ENCODE measurements at regions not wholly inside any gene's neighbourhood (a gene's known extent, or its start where the extent isn't known, plus 50 kb on each side); places are given as distances from the start of the nearest gene placed in this dataset.

DNA sequence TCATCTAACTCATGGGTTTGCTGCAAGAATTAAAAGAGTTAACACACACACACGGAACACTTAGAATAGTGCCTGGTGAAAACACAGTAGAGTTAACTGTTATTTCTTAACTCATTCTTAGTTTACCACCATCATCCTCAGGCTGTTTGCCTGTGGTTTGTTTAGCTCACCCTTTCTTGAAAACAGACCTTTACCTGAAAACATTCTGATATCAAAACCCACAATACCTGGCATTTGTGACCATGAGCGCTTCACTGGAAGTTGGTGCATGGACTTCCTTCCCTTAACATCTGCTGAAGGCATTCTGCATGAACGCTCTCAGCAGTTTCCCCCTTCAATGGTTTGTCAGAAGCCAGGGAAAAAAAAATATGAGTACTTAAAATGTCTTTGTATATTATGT, 256.0 kb downstream of the ETS1 start:
- no CpG with 5 or more reads among the region's 3 CpGs for WGBS, 2 experiments (ENCODE audit: extremely low coverage in 2 of 2, insufficient read length in 1 of 2)
- ATAC-seq (ENCODE audit: low read depth) (no peak), DNase-seq (no peak)
- intact Hi-C loops (cut with micrococcal nuclease): no loop called here
- Histone ChIP-seq H3K4me1 (ENCODE audit: control insufficient read depth, insufficient read depth, low read length) (peaks cover 6% of the 10 kb centered on the region), H3K18ac (ENCODE audit: low read depth, low read length) (no peak overlapping the region), H3K9me1 (ENCODE audit: insufficient read depth, low read length) (peaks cover 8% of the 10 kb centered on the region; the same call in 1 of the 2 replicates), H3K23ac (ENCODE audit: low read depth, low read length) (no peak overlapping the region), H4K8ac (ENCODE audit: low read depth in 2 of 2, low read length in 2 of 2) (no peak overlapping the region), H3K27me3 (ENCODE audit: control insufficient read depth, insufficient read depth, low read length) (no peaks in the 10 kb centered on the region), H2AK9ac (replicated peaks; ENCODE audit: low read depth, low read length, poor library complexity) (no peak overlapping the region), H3K4me2 (ENCODE audit: low read depth, low read length) (no peak overlapping the region), H3K9me3 (ENCODE audit: control insufficient read depth, insufficient read depth, low read length) (no peaks in the 10 kb centered on the region), H4K20me1 (ENCODE audit: insufficient read depth, low read length) (no peaks in the 10 kb centered on the region), H3K79me1 (ENCODE audit: low read depth in 1 of 2, low read length in 2 of 2) (no peaks in the 10 kb centered on the region), H3K36me3 (ENCODE audit: control insufficient read depth, insufficient read depth, low read length) (no peaks in the 10 kb centered on the region), H3K4me3 (ENCODE audit: insufficient read depth, low read depth, low read length) (no peak overlapping the region), H2BK5ac (ENCODE audit: low read depth, low read length, poor library complexity, severe bottlenecking) (no peak overlapping the region), H3K4ac (ENCODE audit: low read depth, low read length) (no peak overlapping the region), H4K5ac (ENCODE audit: low read depth, low read length) (no peak overlapping the region), H2BK15ac (ENCODE audit: low read depth, low read length) (no peak overlapping the region), H2BK120ac (ENCODE audit: low read depth, low read length) (no peak overlapping the region), H2AK5ac (ENCODE audit: low read depth, low read length) (no peak overlapping the region), H3K56ac (ENCODE audit: extremely low read depth, insufficient read depth, low read length) (no peak overlapping the region), H2BK20ac (ENCODE audit: low read depth, low read length) (no peak overlapping the region), H3K27ac (ENCODE audit: insufficient read depth, low read length) (no peak overlapping the region), H4K91ac (ENCODE audit: insufficient read depth, low read depth, low read length) (no peak overlapping the region), H2AFZ (replicated peaks; ENCODE audit: low read length, poor library complexity) (no peak overlapping the region), H3K9ac (ENCODE audit: low read depth, low read length) (no peak overlapping the region), H3K14ac (replicated peaks; ENCODE audit: low read depth, low read length) (no peak overlapping the region)
- ChIA-PET POLR2A (ENCODE audit: unreplicated experiment) (no interaction called here), CTCF (no interaction called here)
- in situ Hi-C loops (cut with MboI; ENCODE audit: low sequenced_read_pairs): no loop called here
- dilution Hi-C loops (cut with HindIII; ENCODE audit: low sequenced_read_pairs, unreplicated experiment): no loop called here
- no TSS peak for BruUV-seq (replicated peaks)
- TF ChIP-seq RAD21 (IDR thresholded peaks at IDR 0.05; ENCODE audit: low read length) (no peak), FOS (IDR thresholded peaks at IDR 0.05; ENCODE audit: low read depth, low read length) (no peak), NFE2L2 (IDR thresholded peaks at IDR 0.05; ENCODE audit: low read depth, low read length) (no peak), SMC3 (IDR thresholded peaks at IDR 0.05; ENCODE audit: low read depth, low read length) (no peak), BHLHE40 (IDR thresholded peaks at IDR 0.05; ENCODE audit: low read depth, low read length) (no peak), POLR2A (IDR thresholded peaks at IDR 0.05; ENCODE audit: low read depth, low read length) (no peak), MAZ (IDR thresholded peaks at IDR 0.05; ENCODE audit: borderline replicate concordance, low read depth, low read length) (no peak), CEBPB (IDR thresholded peaks at IDR 0.05; ENCODE audit: low read depth, low read length) (no peak), CHD1 (IDR thresholded peaks at IDR 0.05; ENCODE audit: low read depth, low read length) (no peak), MAFK (IDR thresholded peaks at IDR 0.05; ENCODE audit: low read depth, low read length) (no peak), MXI1 (IDR thresholded peaks at IDR 0.05; ENCODE audit: borderline replicate concordance, low read depth, low read length) (no peak)
- TF ChIP-seq, protein P1, sequence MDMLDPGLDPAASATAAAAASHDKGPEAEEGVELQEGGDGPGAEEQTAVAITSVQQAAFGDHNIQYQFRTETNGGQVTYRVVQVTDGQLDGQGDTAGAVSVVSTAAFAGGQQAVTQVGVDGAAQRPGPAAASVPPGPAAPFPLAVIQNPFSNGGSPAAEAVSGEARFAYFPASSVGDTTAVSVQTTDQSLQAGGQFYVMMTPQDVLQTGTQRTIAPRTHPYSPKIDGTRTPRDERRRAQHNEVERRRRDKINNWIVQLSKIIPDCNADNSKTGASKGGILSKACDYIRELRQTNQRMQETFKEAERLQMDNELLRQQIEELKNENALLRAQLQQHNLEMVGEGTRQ (IDR thresholded peaks at IDR 0.05; ENCODE audit: low read depth, low read length): no peak
- TF ChIP-seq, protein P2, sequence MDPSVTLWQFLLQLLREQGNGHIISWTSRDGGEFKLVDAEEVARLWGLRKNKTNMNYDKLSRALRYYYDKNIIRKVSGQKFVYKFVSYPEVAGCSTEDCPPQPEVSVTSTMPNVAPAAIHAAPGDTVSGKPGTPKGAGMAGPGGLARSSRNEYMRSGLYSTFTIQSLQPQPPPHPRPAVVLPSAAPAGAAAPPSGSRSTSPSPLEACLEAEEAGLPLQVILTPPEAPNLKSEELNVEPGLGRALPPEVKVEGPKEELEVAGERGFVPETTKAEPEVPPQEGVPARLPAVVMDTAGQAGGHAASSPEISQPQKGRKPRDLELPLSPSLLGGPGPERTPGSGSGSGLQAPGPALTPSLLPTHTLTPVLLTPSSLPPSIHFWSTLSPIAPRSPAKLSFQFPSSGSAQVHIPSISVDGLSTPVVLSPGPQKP (IDR thresholded peaks at IDR 0.05; ENCODE audit: borderline replicate concordance, low read depth, low read length): no peak
- TF ChIP-seq, protein P3, sequence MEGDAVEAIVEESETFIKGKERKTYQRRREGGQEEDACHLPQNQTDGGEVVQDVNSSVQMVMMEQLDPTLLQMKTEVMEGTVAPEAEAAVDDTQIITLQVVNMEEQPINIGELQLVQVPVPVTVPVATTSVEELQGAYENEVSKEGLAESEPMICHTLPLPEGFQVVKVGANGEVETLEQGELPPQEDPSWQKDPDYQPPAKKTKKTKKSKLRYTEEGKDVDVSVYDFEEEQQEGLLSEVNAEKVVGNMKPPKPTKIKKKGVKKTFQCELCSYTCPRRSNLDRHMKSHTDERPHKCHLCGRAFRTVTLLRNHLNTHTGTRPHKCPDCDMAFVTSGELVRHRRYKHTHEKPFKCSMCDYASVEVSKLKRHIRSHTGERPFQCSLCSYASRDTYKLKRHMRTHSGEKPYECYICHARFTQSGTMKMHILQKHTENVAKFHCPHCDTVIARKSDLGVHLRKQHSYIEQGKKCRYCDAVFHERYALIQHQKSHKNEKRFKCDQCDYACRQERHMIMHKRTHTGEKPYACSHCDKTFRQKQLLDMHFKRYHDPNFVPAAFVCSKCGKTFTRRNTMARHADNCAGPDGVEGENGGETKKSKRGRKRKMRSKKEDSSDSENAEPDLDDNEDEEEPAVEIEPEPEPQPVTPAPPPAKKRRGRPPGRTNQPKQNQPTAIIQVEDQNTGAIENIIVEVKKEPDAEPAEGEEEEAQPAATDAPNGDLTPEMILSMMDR (conservative IDR thresholded peaks at IDR 0.05; ENCODE audit: low read depth, low read length): no peak
